22Rv1 (cell line): ENCODE measurements at regions not wholly inside any gene's neighbourhood (a gene's known extent, or its start where the extent isn't known, plus 50 kb on each side); places are given as distances from the start of the nearest gene placed in this dataset.

Experiments used
- H3K27ac ChIP-seq: fragments of 450-650 bp; 2 replicates; pipeline ENCODE4 v1.5.1; 2017
- CTCF ChIP-seq: fragments of 450-650 bp; IDR thresholded peaks from 2 replicates; pipeline ENCODE4 v1.5.1; 2017; ENCODE audit warnings: mild to moderate bottlenecking
- ZFX ChIP-seq: fragments of 450-650 bp; IDR thresholded peaks from 2 replicates; pipeline ENCODE4 v1.6.1; 2017; ENCODE audit warnings: antibody characterized with exemption, borderline replicate concordance

GRCh38 chr3:159771865-159772611, 216.6 kb upstream of the IL12A start:
- TF ChIP-seq ZFX (no peak), CTCF (no peak)
- no peak overlapping the region for H3K27ac ChIP-seq

GRCh38 chr3:159773706-159774105, 214.9 kb upstream of the IL12A start:
- no peak overlapping the region for H3K27ac ChIP-seq
- TF ChIP-seq CTCF: no peak
- TF ChIP-seq ZFX: no peak

DNA sequence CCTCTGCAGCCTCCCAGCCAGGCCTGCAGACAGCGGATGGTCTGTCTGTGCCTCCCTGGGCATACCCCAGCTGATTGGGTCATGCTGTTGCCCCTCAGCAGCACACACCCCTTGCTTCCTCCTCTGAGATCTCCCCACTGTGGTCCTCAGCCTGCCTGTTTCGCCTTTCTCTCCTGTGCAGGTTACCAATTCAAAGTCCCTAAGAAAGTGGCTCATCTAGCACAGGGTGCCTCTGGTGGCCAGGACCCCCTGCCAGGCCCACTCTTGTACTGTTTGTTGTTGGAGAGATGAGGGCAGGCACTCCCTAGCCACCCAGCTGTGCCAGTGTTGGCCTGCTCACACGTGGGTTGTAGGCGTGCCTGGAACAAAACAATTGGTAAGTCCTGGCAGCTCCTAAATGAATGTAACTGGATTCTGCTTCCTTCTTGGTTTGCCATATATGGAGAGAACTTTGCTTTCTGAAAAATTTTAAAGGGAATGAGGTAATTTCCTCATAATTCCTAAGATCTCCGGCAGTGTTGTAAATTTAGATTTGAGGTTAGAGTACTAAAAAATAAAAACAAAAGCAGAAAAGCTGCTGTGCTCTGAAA, 213.2 kb upstream of the IL12A start:
- no peak overlapping the region for H3K27ac ChIP-seq
- no peak for TF ChIP-seq ZFX
- TF ChIP-seq CTCF: no peak

GRCh38 chr3:159776779-159777178, 211.9 kb upstream of the IL12A start:
- TF ChIP-seq ZFX: no peak
- TF ChIP-seq CTCF: no peak
- no peak overlapping the region for H3K27ac ChIP-seq

DNA sequence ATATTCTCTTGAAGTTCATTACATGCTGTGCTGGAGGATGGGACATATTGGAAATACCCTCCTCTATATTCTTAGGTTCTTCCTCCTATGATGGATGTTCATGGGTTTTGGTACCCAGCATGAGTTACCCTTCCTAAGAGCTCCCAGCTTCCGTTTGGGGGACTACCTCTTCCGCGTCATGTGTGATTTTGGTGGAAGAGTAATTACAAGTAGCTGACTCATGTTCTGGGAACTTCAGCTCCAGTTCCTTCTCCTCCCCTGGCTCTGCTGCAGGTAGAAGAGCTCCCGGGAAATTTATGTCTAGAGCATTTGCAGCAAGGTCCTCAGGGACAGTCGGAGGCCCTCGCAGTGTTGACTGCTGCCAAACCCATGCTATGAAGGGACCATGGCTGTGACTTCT, 208.8 kb upstream of the IL12A start:
- TF ChIP-seq ZFX: no peak

DNA sequence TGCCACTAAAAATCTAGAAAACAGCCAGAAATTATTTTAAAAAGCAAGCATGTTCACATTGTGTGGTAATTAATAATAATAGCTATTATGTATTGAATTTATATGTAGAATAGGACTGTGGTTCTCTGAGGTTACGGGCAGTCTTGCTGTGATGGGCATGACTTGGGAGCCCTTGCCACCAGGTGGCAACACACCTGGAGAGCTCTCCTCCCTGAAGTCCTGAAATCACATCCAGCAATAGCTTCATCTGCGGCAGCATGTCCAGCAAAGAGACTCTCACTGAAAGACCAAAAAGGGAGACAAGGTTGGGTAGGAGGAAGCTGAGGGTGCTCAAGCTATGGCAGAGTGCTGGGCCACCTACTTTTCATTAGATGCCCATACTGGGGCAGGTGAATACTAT, 206.8 kb upstream of the IL12A start:
- H3K27ac ChIP-seq: no peak overlapping the region
- TF ChIP-seq ZFX (no peak), CTCF (peak; percentile 50)

More for the DNA sequence above, 208.8 kb upstream of the IL12A start:
- H3K27ac ChIP-seq: no peak overlapping the region

GRCh38 chr3:159782724-159783421, 205.8 kb upstream of the IL12A start:
- TF ChIP-seq CTCF: no peak
- TF ChIP-seq ZFX: no peak
- H3K27ac ChIP-seq: no peak overlapping the region
